ENCODE measurements at regions not wholly inside any gene's neighbourhood (a gene's known extent, or its start where the extent isn't known, plus 50 kb on each side); places are given as distances from the start of the nearest gene placed in this dataset.
A peak's percentile ranks its signal among the peaks of the same experiment; 100 is the strongest.

DNA sequence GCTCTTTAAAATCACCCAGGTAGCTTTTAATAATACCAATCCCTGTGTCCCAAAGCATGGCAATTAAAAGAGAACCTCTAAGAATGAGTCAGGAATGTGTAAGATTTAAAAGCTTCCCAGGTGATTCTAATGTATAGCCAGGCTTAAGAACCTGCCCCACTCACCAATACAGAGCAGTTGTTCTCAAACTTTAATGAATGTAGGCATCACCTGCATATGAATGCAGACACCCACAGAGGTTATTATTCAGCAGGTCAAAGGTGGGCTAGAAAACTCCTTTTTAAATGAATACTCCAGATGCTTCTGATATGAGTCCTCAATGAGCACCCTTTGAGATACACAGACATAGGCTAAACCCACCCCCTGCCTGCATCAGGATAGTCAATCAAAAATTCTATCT, 298.1 kb upstream of the KCNMB2 start:
- DNase-seq (ENCODE audit: insufficient read length, low spot score): no peak
- no peak for FAIRE-seq
- TF ChIP-seq, protein P1, sequence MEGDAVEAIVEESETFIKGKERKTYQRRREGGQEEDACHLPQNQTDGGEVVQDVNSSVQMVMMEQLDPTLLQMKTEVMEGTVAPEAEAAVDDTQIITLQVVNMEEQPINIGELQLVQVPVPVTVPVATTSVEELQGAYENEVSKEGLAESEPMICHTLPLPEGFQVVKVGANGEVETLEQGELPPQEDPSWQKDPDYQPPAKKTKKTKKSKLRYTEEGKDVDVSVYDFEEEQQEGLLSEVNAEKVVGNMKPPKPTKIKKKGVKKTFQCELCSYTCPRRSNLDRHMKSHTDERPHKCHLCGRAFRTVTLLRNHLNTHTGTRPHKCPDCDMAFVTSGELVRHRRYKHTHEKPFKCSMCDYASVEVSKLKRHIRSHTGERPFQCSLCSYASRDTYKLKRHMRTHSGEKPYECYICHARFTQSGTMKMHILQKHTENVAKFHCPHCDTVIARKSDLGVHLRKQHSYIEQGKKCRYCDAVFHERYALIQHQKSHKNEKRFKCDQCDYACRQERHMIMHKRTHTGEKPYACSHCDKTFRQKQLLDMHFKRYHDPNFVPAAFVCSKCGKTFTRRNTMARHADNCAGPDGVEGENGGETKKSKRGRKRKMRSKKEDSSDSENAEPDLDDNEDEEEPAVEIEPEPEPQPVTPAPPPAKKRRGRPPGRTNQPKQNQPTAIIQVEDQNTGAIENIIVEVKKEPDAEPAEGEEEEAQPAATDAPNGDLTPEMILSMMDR (IDR thresholded peaks at IDR 0.05; ENCODE audit: insufficient read depth, missing control alignments): no peak

DNA sequence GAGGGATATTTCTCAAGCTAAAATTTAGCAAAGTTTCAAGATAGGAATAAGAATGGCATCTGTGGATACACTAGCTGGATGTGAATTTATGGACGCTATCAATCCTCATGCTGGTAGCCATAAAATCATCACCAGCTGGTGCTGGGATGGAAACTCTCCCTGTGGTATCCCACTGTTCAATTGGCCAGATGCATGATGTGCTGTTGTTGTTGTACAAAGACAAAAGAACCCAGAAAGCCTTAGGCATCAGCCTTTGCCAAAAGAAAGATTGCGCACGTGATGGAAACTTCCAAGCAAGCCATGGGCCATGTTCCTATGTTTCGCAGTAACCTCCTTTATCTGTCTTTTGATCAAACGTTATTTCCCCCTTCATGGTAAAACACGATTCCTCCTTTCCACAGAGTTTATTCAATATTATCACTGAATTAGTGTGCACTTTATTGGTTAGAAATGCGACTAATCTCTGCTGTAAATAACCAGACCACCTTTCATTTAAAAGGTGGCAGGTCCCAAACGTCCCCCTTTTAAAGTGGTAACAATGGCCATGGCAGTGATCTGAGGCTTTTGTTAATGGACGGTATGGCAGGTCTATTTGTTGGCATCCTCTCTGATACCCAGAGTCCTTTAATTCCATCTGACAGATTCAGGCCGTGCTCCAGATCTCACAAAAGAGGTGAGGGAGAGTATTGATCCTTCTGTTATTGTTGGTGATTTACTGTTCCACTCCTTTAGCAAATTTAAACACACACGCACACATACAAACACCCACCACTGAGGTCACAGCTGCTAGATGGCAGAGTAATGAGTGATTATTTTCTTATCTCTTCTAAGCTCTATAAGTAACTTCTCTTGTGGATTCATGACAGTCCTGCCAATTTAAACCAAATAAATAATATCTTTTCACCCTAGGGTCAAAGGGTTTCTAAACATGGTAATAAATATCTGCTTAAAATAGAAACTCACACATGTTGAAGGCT, 291.2 kb upstream of the KCNMB2 start:
- TF ChIP-seq, protein P1 (IDR thresholded peaks at IDR 0.05; ENCODE audit: insufficient read depth, missing control alignments): no peak
- peak; percentile 56 for FAIRE-seq

DNA sequence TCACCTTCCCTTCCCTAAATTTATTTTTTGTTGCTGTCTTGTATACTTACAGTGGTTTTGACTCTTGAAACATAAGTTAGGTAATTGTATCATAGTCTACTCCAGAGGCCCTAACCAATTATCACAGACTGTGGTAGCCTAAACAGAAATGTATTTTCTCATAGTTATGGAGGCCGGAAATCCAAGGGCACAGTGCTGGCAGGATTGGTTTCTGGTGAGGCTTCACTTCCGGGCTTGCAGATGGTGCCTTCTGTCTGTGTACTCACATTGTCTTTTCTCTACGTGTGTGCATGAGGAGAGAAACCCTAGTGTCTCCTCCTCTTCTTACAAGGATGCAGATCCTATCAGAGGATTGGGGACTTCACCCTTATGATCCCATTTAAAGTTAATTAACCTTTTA, 290.2 kb upstream of the KCNMB2 start:
- TF ChIP-seq, protein P1 (IDR thresholded peaks at IDR 0.05; ENCODE audit: insufficient read depth, missing control alignments): no peak
- no peak for DNase-seq (ENCODE audit: insufficient read length, low spot score)
- FAIRE-seq: no peak

More for the DNA sequence above, 291.2 kb upstream of the KCNMB2 start:
- no peak for DNase-seq (ENCODE audit: insufficient read length, low spot score)

DNA sequence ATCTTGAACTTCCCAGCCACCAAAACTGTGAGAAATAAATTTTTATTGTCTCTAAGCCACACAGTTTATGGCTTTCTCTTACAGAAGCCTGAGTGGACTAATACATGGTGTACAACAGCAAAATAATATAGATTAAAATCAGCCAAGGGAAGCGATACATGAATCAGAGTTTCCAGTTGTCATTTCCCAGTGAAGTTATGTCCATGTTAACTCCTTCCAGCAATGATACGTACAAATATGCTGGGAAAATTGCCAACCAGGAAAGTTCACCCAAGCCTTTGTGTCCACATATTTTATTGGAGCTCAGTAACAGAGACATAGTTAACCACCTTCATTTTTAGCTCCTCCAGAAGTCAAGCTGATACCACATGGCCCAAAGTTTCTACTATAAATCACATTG, 280.9 kb upstream of the KCNMB2 start:
- DNase-seq (ENCODE audit: insufficient read length, low spot score) (no peak), FAIRE-seq (no peak)
- TF ChIP-seq, protein P1 (IDR thresholded peaks at IDR 0.05; ENCODE audit: insufficient read depth, missing control alignments): no peak

DNA sequence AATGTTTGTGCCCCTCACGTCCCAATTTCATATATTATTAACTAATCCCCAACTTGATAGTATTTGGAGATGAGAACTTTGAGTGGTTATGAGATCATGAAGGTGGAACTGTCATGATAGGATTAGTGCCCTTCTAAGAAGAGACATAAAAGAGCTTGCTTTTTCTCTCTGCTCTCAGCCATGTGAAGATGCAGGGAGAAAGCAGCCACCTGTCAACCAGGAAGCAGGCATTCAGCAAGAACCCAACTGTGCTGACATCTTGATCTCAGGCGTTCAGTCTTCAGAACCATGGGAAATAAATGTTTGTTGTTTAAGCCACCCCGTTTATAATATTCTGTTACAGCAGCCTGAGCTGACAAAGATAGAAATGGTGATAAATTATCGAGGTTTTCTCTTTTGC, 278.7 kb upstream of the KCNMB2 start:
- no peak for FAIRE-seq

DNA sequence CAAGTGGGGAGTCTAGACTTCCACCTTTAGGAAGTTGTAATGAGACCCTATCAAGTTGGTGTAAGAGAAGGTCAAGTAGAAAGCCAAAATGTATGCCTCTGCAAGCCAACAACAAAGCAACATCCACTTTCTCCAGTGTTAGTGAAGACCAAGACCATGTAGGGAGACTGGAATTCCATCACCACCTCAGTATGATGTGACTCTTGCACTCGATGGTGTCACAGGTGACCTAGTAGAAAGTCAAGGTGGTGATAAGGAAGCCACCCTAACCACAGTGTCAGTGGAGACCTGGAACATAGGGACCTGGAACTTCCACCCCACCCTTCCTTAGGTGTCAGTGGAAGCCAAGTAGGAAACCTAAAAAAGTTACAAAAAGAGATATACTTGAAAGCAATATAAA, 278.1 kb upstream of the KCNMB2 start:
- no peak for FAIRE-seq
- TF ChIP-seq, protein P1 (IDR thresholded peaks at IDR 0.05; ENCODE audit: insufficient read depth, missing control alignments): no peak
- DNase-seq (ENCODE audit: insufficient read length, low spot score): no peak

More for the DNA sequence above, 278.7 kb upstream of the KCNMB2 start:
- TF ChIP-seq, protein P1 (IDR thresholded peaks at IDR 0.05; ENCODE audit: insufficient read depth, missing control alignments): no peak
- no peak for DNase-seq (ENCODE audit: insufficient read length, low spot score)

DNA sequence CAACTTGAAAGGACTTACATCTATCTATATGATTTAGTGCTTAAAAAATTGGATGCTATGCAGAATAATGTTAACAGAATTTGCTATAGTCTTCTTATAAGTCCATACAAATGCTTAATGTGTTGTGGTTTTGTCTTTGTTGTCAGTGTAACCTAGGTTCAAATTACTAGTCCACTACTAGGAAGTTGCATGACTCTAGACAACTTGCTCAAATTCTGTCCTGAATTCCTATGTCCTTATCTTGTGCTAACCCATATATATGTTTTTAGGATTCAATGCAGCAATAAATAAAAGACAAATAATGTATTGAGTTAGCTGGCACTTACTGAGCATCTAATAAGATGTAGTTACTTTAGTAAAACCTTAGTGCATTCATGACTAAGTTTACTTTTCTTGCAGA, 276.5 kb upstream of the KCNMB2 start:
- FAIRE-seq (no peak), DNase-seq (ENCODE audit: insufficient read length, low spot score) (no peak)
- TF ChIP-seq, protein P1 (IDR thresholded peaks at IDR 0.05; ENCODE audit: insufficient read depth, missing control alignments): no peak
